ENCODE measurements at regions not wholly inside any gene's neighbourhood (a gene's known extent, or its start where the extent isn't known, plus 50 kb on each side); places are given as distances from the start of the nearest gene placed in this dataset.

DNA sequence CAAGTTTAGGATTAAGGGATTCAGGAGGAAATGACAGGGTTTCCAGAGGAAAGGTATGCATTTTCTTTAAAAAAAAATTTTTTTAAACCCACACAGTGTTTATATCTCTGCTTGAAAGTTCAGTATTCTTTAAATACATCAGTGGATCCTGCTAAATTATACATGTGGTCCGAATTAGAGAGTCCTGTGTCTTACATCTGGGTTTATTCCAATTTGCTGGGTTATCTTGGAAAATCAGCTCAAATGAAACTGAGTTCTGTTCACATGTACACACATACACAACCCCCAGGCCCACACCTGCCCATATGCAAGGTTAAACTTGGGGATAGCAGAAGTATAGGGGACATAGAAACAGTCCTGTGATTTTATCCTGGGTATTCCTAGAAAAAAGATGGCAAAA, 493.7 kb downstream of the ZNF608 start:
- no peak for DNase-seq

DNA sequence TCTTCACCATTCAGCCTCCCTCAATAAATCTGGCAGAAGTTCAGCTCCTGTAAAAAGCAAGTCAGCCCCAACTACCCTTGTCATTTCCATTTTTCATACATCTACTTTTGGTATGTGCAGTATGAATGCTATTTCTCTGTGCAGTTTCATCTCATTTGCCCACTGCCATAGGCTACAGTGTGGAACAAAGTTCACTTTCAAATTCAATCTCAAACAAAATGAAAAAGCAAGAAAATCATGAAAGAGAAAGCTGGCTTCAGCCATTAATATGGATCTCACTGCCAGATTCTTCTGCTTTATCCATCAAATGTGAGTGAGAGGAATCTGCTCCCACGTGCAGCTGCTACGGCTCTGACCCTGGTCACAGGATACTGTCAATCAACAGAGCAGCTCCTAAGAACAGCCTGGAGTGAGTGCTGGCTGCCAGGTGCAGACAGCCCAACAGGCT, 494.2 kb downstream of the ZNF608 start:
- no peak for DNase-seq

DNA sequence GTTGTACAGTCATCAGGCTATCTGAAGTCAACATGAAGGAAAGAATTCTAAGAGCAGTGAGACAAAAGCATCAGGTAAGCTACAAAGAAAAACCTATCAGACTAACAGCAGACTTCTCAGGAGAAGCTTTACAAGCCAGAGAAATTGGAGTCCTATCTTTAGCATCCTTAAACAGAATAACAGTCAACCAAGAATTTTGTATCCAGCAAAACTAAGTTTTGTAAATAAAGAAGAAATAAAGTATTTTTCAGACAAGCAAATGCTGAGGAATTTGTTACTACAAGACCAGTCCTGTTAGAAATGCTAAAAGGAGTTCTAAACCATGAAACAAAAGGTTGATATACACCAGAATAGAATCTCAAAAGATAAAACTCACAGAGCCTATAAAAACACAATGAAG, 501.2 kb downstream of the ZNF608 start:
- no peak for DNase-seq

DNA sequence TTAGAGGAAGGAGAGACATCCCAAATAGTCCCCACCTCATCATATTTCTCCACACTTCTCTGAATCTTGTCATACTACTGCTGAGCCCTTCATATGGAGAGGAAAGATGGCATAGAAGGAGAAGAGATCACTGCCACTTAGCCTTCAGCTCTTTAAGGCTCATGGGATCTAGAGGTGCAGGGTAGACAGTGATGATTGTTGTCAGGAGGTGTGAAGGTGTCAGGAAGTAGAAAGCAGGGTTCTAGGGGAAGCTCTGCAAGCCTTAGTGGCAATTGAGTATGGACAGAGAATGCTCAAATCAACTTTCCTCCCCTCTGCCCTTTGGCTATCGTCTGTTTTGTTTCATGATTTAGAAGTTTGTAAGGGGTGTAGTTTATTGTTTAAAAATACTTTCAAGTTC, 505.7 kb downstream of the ZNF608 start:
- DNase-seq: no peak

DNA sequence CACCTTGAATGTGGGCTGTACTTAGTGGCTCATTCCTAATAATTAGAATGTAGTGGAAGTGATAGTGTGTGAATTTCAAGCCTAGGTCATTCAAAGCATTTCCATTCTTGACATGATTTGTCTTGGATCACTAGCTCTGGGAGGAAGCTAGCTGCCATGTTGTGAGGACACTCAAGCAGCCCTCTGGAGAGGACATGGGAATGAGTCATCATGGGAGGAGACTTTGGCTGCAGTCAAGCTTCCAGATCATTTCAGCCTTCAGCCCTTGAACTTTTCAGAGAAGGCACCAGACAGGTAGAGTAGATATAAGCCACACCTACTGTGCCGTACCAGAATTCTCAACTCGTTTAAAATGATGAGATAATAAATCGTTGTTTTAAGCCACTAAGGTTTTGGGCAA, 506.9 kb downstream of the ZNF608 start:
- no peak for DNase-seq

DNA sequence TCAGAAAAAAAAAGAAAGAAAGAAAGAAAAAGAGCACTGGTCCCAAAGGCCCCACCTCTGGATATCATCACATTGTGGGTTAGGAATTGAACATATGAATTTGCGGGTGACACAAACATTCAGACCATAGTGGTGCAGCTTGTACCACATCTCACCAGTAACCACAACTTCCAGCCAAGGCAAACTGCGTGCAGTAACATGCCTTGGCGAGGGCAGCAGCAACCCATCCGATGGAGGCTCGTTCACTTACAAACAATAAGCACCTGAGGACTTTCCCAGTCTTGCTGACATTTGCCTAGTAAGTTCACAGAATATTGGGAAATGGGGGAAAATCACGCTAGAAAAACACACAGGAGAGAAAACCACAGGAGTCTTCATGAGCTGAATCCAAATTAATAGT, 508.1 kb downstream of the ZNF608 start:
- no peak for DNase-seq

DNA sequence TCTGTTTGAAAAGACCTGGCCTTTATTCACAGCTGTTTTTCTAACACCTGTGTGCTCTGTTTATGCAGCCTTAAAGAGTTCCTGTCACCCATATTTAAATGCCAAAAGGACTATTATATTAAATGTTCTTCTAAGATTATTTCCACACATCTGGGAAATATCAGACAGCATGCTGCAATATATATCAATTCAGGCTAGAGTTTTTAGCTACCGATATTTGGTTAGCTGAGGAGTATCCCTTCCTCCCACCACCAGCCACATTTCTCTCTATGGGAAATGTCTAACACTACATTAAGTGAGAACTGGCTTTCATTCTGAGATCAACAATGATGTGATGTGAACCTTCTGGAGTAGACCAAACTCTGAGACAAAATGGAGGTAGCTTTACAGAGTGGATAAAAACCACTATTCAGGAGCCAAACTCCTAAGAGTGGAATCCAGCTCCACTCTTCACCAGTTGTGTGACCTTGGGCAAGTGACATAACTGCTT, 509.2 kb downstream of the ZNF608 start:
- no peak for DNase-seq

DNA sequence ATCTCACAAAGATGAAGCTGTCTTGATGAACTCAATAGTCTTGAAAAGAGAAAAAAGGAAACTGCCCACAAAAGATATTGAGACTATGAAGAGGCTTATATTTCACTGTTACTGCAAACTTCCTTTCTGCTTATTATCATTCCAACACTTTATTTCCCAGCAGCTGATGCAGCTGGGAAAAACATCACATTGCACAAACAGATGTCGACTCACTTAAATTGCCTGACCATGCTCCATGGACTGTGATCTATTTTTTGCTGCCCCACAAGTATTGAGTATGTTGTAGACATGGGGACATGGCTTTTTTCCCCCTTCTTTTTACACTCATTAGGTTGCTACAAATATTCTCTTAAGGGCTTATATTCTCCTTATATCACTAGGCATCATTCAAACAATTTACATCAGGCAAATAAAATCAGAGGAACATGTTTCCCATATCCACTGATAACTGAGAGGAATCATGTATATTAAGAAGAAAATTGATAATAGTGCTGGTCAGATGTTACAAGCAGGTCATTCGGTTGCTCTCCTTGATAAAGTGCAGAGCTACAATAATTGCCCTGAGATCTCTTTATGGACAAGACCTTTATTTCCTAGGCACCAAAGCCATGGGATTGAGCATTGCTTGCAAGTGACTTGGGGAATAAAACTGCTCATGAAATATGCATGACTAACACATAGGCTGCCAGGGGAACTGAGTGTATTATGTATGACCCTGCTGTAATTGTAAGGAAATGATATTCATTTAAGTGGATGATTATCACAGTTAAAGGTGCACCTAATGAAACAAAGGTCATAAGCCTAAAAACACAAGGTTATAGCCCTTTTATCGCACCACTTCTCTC, 509.9 kb downstream of the ZNF608 start:
- DNase-seq: no peak

DNA sequence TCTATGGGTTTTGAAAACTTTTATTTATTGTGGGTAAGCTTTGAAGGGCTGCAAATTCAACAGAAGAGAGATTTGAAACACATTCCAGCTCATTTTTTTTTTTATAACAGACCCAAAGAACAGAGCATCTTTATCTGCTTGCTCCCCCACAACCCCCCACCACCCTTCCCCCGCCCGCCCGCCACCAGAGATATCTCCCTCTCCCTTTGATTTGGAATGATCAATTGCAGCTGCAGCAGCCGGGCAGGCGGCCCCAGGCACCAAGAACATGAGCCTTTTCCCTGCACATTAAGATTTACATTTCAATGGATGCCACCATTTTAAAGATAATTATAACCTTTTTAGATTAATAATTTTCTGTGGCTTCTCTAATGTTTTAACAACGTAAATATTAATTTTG, 510.9 kb downstream of the ZNF608 start:
- DNase-seq: no peak

DNA sequence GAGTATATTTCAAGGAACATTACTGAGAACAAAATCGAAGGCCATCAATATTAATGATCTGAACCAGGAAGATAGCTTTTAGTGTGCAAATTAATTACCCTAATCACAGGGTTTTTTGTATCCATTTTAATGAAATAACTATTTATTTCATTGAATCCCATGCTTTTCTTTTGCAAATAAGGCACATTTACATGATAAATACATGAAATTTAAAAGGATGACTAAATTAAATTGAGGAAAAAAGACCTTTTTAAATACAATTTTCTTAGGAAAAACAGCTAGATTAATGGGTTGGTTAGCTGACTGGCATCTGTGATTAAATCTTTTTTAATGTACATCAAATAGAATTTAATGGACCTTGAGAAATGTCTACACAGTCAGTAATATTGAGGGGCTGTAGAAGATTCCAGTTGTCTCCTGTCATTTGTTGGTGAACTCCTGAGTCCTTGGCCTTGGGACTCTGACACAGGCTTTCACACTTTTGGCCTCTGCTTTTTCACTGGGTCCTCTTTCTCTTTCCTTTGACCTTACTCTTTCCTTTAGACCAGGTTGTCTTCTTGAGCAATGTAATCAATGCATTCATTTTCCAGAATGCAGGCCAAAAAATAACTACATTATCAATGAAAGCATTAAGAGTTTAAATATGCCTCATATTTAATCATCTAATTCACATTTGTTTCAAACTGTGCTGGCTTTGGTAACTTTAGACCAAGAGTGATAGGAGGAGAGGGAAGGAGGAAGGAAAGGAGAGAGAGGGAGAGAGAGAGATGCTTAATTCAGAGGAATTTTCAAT, 511.5 kb downstream of the ZNF608 start:
- no peak for DNase-seq

DNA sequence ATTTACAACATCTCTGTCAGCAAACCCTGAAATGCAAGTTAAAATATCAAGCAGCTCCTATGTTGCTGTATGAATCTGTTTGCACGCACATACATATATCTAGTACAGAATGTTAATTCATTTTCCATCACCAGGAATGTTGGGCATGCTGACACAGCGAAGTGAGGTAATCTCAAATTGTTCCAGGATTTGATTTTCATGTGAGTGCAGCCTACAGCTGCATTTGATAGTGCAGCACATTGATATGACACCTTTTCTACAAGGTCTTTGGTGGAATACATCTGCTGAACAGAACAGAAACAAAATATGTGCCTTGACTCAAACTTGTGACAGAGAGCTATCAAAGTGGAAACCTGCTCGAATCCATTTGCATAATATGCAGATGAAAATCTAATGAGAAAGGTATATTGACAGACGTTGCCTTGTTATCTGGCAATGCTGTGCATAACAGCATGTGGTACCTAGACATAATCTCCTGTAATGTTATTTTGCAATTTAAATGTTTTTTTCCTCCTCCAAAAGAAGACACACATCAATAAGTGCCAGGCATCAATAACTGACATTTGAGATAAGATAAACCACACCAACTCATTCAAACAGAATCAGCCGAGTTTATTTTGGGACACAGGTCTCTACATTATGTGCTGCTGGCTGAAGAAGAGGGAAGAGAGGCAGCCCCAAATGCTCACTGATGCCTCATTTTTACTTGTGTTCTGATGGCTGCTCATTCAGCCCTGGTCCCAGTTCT, 512.2 kb downstream of the ZNF608 start:
- no peak for DNase-seq

DNA sequence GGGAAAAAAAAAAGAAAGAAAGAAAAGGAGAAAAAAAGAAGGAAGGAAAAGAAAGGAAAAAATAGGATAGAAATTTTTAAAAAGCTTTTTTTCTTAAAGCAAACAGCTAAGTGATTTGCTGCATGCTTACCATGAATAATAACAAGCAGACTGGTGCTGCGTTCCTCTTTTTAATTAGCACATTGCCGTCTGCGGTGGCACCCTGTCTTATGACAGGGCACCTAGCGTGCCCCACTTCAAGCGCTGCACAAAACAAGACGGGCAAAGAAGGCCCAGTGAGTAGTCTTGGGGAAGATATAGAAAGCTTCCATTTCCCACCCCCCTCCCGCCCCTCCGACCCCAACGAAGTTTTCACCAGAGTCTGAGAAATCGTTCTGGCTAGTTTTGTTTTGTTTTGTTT, 513.9 kb downstream of the ZNF608 start:
- no peak for DNase-seq

DNA sequence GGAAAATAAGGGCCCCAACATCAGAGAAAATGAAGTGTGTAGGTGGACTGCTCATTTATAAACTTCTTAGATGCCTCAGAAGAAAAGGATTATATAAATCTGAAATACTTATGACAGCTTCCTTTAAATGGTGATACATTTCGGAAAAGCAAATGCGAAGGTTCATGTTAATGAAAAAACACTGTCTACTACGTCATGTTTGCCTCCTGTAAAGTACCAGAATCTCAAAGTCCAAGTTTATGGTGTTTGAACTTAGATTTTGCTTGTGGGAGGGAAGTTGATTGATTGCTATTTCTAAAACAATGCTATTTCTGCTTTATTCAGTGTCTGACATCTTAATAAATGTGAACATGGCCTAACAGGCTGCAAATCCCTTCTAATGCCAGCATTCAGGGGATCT, 514.6 kb downstream of the ZNF608 start:
- DNase-seq: no peak

DNA sequence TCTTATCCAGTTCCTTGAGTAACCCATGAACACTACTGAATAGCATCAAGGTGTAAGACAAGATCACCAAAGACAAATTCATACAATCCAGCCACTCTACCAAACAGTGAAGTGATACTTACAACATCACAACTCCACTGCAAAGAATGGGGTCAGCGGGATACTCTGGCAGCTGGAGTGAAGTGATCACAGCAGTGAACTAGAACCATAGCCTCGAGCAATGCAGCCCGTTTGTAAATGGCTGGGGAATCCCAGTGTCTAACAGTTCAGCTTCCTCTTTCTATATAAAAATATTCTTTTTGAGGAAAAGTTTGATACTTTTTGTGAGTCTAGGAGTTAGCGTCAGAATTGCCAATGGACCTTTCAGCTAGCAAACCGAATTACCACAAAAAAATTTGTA, 515.2 kb downstream of the ZNF608 start:
- DNase-seq: no peak

DNA sequence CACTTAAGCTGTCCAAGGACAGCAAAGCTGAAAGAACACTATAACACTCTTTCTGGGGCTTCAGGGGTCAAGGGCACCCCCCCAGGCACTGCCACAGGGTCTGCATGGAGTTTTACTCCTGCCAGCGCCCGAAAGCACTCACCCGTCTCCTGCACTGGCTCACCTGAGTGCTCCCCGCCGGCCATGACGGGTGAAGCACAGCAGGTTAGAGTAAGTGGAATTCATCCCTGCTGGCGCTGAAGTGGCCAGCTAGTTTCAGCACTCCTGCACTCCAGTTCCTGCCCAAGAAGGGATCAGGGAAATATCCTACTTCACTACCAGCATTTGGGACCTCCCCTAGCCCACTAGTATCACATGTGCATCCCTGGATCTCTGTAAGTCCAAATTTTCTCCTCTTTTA, 516.0 kb downstream of the ZNF608 start:
- no peak for DNase-seq

DNA sequence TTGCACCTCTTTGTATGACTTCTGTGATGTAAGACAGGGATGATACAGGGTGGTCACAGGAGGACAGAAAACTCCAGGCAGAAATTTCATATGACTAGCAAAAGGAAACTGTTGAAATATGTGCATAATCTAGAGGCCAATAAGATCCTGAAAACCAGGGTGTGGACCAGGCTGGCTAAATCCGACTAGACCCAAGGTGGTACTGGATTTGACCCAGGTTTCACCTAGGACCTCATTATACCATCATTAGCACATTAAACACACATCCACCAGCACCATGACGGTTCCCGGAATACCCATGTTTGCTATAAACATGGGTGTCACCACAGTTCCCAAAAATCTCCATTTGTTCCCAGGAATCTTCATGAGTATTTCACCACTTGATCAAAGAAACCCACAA, 517.1 kb downstream of the ZNF608 start:
- DNase-seq: no peak

DNA sequence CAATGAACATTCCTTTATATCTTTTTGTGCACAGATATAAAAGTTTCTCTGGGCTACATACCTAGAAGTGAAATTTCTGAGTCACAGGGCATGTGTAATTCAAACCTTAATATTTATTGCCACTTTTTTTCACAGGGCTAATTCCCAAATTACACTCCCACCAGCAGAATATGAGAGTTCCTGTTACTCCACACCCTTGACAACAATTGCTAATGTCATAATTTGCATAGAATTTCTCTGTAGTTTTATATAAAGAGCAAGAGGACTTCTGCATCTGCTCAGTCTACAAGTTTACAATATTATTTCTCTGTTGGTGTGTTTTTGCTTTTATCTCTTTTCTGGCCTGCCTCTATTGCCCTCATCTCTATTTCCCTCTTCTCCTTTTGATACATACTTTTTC, 518.5 kb downstream of the ZNF608 start:
- DNase-seq: no peak

DNA sequence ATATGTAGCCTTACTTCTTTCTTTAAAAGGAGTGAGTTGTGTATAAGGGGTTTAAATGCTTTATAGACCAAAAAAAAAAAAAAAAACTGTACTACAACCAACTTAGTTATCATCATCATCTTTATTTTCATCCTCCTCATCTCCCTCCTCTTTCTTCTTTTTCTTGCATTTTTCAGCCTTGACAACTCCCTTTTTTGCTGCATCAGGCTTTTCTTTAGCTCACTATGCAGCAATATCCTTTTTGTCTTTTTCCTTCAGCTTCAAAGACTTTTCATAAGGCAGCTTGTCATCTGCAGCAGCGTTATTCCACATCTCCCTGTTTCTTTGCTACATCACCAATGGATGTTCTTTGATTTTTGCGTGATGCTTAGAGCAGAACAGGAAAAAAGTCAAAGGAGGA, 526.0 kb downstream of the ZNF608 start:
- DNase-seq: no peak

DNA sequence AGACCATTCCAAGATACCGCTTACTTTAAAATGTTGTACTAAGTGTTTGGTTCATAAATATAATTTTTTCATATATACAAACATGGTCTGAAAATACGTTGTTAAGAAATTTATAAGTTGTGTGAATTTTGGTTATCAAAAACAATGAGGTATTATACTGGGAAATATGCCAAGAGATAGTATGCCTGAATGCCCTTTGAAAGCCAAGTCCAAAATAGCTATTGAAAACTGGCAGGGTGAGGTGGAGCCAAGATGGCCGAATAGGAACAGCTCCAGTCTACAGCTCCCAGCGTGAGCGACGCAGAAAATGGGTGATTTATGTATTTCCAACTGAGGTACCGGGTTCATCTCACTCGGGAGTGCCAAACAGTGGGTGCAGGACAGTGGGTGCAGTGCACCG, 533.5 kb downstream of the ZNF608 start:
- DNase-seq: no peak

DNA sequence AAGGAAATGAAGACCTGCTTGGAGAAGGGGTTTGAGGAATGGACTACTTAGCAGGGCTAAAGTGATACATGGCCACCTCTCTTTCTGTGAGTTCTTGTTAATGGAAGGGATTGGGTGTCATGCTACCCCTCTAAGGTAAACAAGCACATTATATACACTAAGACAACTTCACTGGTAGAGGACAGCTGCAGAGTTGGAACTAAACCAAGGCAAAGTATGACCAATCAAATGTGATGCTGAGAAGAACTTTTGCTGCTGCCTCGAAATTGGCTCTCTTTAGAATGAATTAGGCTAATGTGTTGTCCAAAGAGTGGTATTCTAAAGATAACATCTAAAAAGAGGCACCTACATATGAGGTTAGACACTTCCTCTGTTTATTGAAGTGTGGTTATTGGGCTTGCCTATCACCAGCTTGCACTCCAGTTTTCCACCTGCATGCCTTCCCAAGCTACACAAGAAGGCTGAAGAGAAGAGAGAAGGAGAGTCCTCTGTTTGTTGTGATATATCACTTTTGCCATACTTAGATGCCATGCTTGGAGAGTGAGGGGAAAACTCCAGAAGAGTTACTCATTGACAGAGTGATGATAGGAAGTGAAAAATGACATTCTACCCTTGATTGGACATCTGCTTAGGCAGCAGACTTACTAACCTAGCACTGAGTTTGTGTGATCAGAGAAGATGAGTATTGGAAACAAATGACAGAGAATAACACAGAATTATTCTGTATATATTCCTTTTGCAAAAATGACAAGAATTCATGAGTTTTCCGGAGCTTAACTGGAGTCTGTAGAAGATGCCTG, 536.1 kb downstream of the ZNF608 start:
- DNase-seq: no peak

DNA sequence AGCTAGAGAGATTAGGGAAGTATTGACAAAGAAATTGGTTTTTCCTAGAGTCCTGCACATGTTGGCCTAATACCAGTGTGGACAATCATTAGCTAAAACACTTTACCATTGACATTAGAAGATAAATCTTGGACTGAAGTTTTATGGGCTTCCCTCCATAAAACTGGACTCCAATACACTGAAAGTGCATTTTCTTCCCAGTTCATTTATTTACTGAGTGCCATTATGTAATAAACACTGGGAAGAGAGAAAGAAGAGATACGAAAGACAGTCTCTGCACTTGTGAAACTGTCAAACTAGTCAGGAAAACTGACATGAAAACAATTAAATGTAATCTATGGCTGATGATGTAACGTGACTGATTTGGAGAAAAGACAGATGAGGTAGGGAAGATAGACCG, 539.3 kb downstream of the ZNF608 start:
- no peak for DNase-seq

DNA sequence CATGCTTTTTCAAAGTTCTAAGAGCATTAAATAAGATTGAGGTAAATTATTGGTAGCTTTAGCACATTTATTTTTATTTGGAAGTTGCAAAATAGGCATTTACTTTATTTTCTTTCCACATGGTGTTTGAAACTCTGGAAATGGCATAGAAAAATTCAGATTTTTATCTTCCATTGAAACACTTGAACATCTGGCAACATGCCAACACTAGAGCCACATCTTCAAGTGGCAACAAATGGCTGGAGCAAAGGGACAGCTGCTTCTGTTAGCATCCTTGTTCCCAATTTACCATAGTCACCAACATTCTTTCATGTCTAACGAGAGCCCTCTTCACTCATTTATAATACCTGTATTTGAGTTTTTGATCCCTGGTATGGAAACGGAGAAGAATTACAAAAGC, 539.9 kb downstream of the ZNF608 start:
- DNase-seq: no peak

DNA sequence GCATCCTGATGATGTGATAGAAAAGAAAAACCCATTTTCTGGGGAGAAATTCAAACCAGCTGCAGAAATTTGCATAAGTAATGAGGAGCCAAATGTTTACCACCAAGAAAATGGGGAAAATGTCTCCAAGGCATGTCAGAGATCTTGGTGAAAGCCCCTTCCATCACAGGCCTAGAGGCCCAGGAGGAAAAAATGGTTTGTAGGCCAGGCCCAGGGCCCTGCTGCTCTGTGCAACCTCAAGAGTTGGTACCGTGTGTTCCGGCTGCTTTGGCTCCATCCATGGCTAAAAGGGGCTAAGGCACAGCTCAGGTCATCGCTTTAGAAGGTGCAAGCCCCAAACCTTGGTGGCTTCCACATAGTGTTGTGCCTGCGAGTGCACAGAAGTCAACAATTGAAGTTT, 543.1 kb downstream of the ZNF608 start:
- DNase-seq: no peak

All from stimulated activated CD4-positive, alpha-beta T cell treated with anti-CD3 and anti-CD28 coated beads, Interleukin-4, amount 100 ng/mL, for 24 hours (primary cell).